Tongue (tissue), 1 donor: ENCODE measurements at regions not wholly inside any gene's neighbourhood (a gene's known extent, or its start where the extent isn't known, plus 50 kb on each side); places are given as distances from the start of the nearest gene placed in this dataset.

Source experiments
- DNase-seq: peaks from one replicate; pipeline ENCODE4 v3.0.0-alpha.2; 2015

DNA sequence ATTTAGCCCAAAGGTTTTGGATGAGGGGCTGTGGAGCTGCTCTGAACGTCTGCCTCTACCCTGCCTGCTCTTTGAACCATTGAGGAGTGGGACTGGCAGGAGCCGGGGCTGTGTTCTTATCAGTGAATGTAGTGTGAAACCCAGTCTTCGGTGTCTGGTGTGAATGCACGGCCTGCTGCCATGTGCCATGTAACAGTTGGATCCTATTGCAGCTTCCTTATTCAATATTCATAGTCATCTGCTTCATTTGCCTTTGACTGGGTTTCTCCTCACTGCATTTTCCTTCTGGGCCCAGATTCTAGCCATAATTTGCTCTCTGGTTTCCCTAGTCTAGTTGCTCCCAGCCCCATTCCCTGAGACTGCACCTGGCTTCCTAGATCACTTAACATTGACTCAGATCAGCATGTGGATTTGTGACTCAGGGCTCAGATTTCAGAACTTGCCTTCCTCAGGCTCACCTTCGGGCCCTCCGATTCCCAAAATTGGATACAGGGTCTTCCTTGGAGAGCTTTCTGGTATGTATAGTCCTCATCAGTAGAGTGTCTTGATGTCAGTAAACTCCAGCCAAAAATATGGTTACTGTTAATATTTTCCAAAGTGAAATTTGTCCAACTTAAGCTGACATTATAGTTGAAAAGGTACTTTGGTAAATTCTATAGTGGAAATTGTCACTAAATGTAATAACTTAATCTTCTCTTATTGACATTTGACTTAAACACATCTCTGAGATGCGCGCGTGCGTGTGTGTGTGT is 94.0 kb upstream of the DDIT4L start:
- peak; percentile 29 for DNase-seq

DNA sequence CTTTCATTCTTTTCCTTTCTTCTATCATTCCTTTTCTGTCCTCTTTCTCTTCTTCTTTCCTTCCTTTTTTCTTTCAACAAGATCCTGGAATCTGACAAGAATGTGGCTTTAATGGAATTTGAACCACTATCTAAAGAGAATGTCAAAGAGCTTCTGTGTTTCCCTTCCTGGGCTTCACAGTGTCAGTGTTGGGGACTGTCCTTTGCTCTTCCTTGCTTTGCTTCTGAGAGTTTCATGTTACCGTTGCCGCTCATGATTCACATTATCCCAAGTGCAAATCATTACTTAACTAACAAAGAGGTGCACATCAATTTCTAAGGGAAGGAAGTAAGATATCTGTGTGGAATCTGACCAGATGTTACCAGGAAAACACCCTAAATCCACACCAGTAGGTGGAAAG is 90.5 kb upstream of the DDIT4L start:
- DNase-seq = no peak

DNA sequence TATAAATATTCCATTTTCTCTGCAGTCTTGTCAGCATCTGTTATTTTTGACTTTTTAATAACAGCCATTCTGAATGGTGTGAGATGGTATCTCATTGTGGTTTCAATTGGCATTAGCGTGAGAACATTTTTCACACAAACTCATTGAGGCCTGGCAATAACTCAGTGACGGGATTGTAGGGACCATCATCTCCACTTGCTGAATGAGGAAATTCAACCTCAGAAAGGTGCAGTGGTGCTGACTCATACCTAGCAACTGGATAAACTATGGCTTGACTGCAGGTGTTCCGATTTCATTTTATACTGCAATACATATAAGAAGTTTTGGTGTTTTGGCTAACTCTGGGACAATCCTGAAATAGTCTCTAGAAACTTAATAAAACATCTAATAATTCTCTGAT is 88.3 kb upstream of the DDIT4L start:
- DNase-seq = no peak

- DNase-seq = no peak
Observed at GRCh38 chr4:100269446-100269845, 79.2 kb upstream of the DDIT4L start.

DNA sequence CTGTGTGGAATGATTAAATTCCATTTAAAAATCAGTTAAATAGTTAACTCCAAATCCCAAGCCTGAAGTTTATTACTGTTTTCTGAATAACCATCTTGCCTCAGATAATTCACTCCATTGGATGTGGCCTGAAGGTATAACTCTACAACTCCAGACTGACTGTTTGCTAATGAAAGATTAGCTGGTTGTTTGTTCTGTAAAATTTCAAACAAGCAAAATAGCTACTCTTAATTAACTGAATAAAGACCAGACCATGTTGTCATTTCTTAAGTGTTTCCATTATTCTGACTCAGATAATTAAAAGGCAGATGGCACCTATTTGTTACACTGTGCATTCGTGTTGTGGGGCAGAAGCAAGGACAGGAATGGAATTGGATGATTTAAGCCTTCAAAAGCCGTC is 78.5 kb upstream of the DDIT4L start:
- no peak for DNase-seq

DNA sequence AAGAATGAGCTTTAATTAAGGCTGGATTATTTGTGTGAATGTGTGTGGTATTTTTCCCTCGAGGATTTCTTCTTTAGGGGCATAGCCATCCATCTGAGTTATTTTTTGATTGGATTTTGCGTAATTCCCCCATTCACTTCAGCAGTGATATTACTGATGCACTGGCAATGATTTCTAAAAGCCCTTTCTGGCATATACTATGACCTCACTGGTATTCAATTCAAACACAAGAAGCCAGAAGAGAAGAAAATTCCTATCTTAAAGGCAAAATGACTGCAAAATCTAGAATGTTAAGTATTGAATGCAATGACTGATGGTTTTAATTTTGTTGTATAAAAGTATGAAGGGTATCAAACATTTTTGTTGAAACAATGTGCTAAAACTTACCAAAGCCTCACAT is 71.1 kb upstream of the DDIT4L start:
- DNase-seq = no peak

GRCh38 chr4:100258675-100259074 is 68.4 kb upstream of the DDIT4L start:
- DNase-seq = no peak

DNA sequence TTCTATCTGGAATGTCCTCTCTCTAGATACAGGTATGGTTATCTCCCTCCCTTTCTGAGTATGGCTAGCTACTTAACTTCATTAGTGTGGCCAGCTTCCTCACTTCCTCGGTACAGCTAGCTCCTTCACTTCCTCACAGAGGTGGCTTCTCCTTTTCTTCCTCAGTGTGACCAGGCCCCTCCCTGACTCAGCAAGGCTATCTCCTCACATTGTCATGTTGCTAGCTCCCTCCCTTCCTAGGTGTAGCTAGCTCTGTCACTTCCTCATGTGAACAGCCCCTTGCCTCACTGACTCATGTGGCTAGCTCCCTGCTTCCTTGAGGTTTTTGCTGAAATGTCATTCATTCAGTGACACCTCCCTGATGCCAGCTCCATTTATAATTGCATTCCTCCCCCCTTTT is 67.3 kb upstream of the DDIT4L start:
- DNase-seq = no peak

DNA sequence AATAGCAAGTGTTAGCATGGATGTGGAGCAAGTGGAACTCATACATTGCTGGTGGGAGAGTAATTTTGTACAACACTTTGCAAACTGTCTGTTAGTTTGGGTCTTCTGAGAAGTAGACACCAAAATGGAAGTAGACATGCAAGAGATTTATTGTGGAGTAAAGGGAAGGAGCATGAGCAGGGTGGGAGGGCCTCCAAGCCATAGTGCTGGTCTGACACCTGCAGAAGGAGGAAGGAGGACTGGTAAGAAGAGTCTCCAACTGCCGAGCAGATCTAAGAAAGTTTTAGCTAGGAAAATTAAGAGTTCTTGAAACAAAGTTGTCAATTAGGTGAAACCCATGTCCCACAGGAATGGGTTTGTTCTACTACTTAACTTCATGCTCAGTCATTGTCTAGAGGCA is 64.0 kb upstream of the DDIT4L start:
- no peak for DNase-seq

- no peak for DNase-seq
Observed at GRCh38 chr4:100248476-100248875, 58.2 kb upstream of the DDIT4L start.

DNA sequence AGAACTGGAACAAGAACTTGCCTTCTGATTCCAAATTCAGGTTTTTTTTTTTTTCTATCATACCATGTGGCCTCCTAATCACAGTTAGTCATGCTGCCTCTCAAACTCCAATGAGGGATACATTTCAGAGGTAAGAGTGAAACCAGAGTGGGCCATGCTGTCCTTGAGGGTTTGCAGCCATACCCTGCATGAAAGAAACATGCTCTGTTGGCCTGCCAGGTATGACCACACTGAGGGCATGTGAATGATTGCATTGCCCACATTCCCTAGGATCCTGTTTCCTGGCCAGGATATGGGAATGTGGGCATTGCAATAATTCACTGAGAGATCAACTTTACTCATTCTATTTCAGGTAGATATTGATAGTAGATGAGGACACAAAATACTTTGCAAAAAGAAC is 56.4 kb upstream of the DDIT4L start:
- DNase-seq = no peak

DNA sequence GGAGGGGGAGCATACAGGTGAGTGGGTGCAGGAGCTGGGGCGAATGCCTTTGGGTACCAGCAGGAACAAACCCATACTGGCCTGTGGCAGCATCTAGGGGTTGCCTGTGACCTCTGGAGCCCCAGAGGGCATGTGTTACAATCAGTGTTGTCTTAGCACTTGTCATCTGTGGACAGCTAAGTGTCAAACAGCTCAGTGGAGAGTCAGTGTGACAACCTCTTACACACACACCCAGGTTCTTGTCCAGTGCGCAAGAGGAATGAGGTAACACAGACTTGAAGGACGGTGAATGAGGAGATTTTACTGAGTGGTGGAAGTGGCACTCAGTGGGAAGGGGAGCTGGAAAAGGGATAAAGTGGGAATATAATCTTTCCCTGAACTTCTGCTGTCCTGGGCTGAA is 54.1 kb upstream of the DDIT4L start:
- DNase-seq = no peak
